GM23248 (cell line): ENCODE measurements at regions not wholly inside any gene's neighbourhood (a gene's known extent, or its start where the extent isn't known, plus 50 kb on each side); places are given as distances from the start of the nearest gene placed in this dataset.

ENCODE experiments used
- EZH2 ChIP-seq: fragments of 200-600 bp; sonication (generic); IDR thresholded peaks from 2 replicates; pipeline ENCODE4 v1.6.1; 2018; ENCODE audit warnings: antibody characterized with exemption, mild to moderate bottlenecking; ENCODE audit not compliant: insufficient read depth, poor library complexity, severe bottlenecking
- EZH2phosphoT487 ChIP-seq: fragments of 200-600 bp; sonication (generic); IDR thresholded peaks from 2 replicates; pipeline ENCODE4 v1.6.1; 2018; ENCODE audit warnings: antibody characterized with exemption, moderate library complexity, mild to moderate bottlenecking, low read depth; ENCODE audit not compliant: insufficient read depth

- TF ChIP-seq EZH2 (no peak), EZH2phosphoT487 (no peak)
Measured at GRCh38 chr18:79600141-79600540, 79.5 kb upstream of the CTDP1 start.
